GM12872 (cell line): ENCODE measurements at regions not wholly inside any gene's neighbourhood (a gene's known extent, or its start where the extent isn't known, plus 50 kb on each side); places are given as distances from the start of the nearest gene placed in this dataset.

Experiments used
- CTCF ChIP-seq: IDR thresholded peaks from 3 replicates; pipeline ENCODE4 v1.5.1; 2011; ENCODE audit warnings: low read depth, mild to moderate bottlenecking, low read length, moderate library complexity; ENCODE audit not compliant: insufficient read depth

- TF ChIP-seq CTCF: no peak
Measured at GRCh38 chr6:81682235-81682795, 70.2 kb downstream of the TENT5A start.

GRCh38 chr6:81669445-81669844 lies 83.0 kb downstream of the TENT5A start:
- no peak for TF ChIP-seq CTCF

GRCh38 chr6:81668615-81669047 lies 83.8 kb downstream of the TENT5A start:
- TF ChIP-seq CTCF: no peak

GRCh38 chr6:81666481-81666880 lies 86.0 kb downstream of the TENT5A start:
- no peak for TF ChIP-seq CTCF

GRCh38 chr6:81656231-81656630 lies 96.2 kb downstream of the TENT5A start:
- no peak for TF ChIP-seq CTCF

GRCh38 chr6:81655696-81656095 lies 96.8 kb downstream of the TENT5A start:
- no peak for TF ChIP-seq CTCF

GRCh38 chr6:81648502-81648901 lies 104.0 kb downstream of the TENT5A start:
- no peak for TF ChIP-seq CTCF
